ENCODE measurements at regions not wholly inside any gene's neighbourhood (a gene's known extent, or its start where the extent isn't known, plus 50 kb on each side); places are given as distances from the start of the nearest gene placed in this dataset.
"Not testable (repeated sequence)": the region's sequence is repeated elsewhere in the genome, so short reads cannot be mapped to it uniquely, and the experiment has no call there.

- TF ChIP-seq IRF2 (CRISPR knock-in tag; IDR thresholded peaks at IDR 0.05; ENCODE audit: borderline replicate concordance, low read depth); TP53 (CRISPR knock-in tag; IDR thresholded peaks at IDR 0.05); ETV6 (CRISPR knock-in tag; IDR thresholded peaks at IDR 0.05): not testable (repeated sequence)
These were observed 70.9 kb upstream of the GOLGA6L4 start for GRCh38 chr15:84164423-84165292.
